GM10248 (cell line): ENCODE measurements at regions not wholly inside any gene's neighbourhood (a gene's known extent, or its start where the extent isn't known, plus 50 kb on each side); places are given as distances from the start of the nearest gene placed in this dataset.

Source experiments
- CTCF ChIA-PET: fragments of 300-600 bp; sonication (Branson Sonifier 250); formaldehyde crosslinking; extraction: SDS; loops from one replicate; lab custom pipeline; 2021; ENCODE audit warnings: antibody characterized with exemption; lab: Yijun Ruan, JAX
- POLR2A ChIA-PET: fragments of 350-650 bp; sonication (Branson Sonifier 250); formaldehyde crosslinking; extraction: SDS; loops from one replicate; lab custom pipeline; 2020; ENCODE audit warnings: antibody characterized with exemption; lab: Yijun Ruan, JAX
- DNase-seq: peaks from one replicate; pipeline ENCODE4 v3.0.0; 2012; ENCODE audit errors: extremely low spot score
- CTCF ChIP-seq: IDR thresholded peaks from 2 replicates; pipeline ENCODE4 v1.5.1; 2012; ENCODE audit warnings: mild to moderate bottlenecking, low read depth; ENCODE audit errors: extremely low read depth, missing control alignments, control extremely low read depth

GRCh38 chr11:127625402-127625801, 624.8 kb upstream of the KIRREL3 start:
- POLR2A ChIA-PET: no interaction called here
- TF ChIP-seq CTCF: no peak
- CTCF ChIA-PET: no interaction called here
- no peak for DNase-seq

- DNase-seq: no peak
- ChIA-PET CTCF (no interaction called here), POLR2A (no interaction called here)
- no peak for TF ChIP-seq CTCF
Measured at GRCh38 chr11:127624306-127624856, 623.8 kb upstream of the KIRREL3 start.

- CTCF ChIA-PET: interaction anchor here (1.9 kb wide), 1 partner anchor 10 kb away, joined by 6 read pairs; no protein-coding TSS in a partner anchor
- no peak for TF ChIP-seq CTCF
- POLR2A ChIA-PET: no interaction called here
- no peak for DNase-seq
Measured at GRCh38 chr11:127622686-127623085, 622.1 kb upstream of the KIRREL3 start.

GRCh38 chr11:127620671-127621070, 620.1 kb upstream of the KIRREL3 start:
- POLR2A ChIA-PET: no interaction called here
- TF ChIP-seq CTCF: no peak
- no peak for DNase-seq
- CTCF ChIA-PET: interaction anchor here (1.1 kb wide), 1 partner anchor 10 kb away, joined by 3 read pairs; no protein-coding TSS in a partner anchor

GRCh38 chr11:127619946-127620345, 619.4 kb upstream of the KIRREL3 start:
- CTCF ChIA-PET: no interaction called here
- TF ChIP-seq CTCF: no peak
- POLR2A ChIA-PET: no interaction called here
- DNase-seq: no peak

GRCh38 chr11:127618721-127619120, 618.2 kb upstream of the KIRREL3 start:
- CTCF ChIA-PET: no interaction called here
- no peak for DNase-seq
- no peak for TF ChIP-seq CTCF
- POLR2A ChIA-PET: no interaction called here
